ENCODE measurements at regions not wholly inside any gene's neighbourhood (a gene's known extent, or its start where the extent isn't known, plus 50 kb on each side); places are given as distances from the start of the nearest gene placed in this dataset.

DNA sequence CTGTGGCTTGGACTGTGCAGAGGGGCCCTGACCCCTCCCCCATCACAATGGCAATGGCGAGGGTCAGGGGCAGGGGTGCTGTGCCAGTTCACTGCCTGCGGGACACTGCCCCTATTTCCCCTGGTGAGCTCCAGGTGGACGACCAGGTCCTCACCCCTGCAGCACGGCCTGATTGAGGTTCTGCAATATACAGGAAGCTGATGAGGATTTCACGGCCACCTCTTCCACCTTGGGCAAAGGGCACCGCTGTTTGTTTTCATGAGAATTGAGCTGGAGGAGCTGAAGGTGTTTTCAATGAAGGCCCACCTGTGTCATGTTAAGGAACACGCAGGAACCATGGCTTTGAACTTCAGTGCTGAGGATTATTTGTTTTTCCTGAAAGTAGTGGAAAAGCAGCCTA, 96.3 kb downstream of the OSR1 start:
- TF ChIP-seq GABPA (IDR thresholded peaks at IDR 0.05; ENCODE audit: low read depth, low read length) (no peak), GABPA (CRISPR knock-in tag; IDR thresholded peaks at IDR 0.05; ENCODE audit: low read depth) (no peak), RARG (CRISPR knock-in tag; IDR thresholded peaks at IDR 0.05; ENCODE audit: low read depth) (no peak)
